22Rv1 (cell line): ENCODE measurements at regions not wholly inside any gene's neighbourhood (a gene's known extent, or its start where the extent isn't known, plus 50 kb on each side); places are given as distances from the start of the nearest gene placed in this dataset.

ENCODE experiments used
- ZFX ChIP-seq: fragments of 450-650 bp; IDR thresholded peaks from 2 replicates; pipeline ENCODE4 v1.6.1; 2017; ENCODE audit warnings: antibody characterized with exemption, borderline replicate concordance
- TF ChIP-seq, protein P1 (sequence below): fragments of 450-650 bp; IDR thresholded peaks from 2 replicates; pipeline ENCODE4 v1.5.1; 2017; ENCODE audit warnings: mild to moderate bottlenecking

DNA sequence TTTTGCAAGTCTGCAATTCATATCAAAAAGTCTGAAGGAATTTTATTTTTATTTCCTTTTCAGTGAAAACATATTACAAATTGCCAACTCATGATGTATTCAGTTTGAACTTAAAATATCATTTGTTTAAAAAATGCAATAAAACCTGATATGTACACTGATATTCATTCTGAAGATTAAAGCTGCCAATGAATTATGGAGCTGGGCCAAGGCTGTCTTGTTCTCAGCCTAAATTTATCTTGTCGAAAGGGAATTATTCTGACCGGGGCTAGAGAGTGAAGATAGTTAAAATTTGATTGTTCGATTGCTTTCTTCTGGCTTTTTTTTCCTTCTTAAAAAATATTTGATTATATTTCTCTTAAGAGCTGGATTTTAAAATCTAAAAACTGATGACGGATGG, 54.0 kb upstream of the RBFOX1 start:
- TF ChIP-seq, protein P1, sequence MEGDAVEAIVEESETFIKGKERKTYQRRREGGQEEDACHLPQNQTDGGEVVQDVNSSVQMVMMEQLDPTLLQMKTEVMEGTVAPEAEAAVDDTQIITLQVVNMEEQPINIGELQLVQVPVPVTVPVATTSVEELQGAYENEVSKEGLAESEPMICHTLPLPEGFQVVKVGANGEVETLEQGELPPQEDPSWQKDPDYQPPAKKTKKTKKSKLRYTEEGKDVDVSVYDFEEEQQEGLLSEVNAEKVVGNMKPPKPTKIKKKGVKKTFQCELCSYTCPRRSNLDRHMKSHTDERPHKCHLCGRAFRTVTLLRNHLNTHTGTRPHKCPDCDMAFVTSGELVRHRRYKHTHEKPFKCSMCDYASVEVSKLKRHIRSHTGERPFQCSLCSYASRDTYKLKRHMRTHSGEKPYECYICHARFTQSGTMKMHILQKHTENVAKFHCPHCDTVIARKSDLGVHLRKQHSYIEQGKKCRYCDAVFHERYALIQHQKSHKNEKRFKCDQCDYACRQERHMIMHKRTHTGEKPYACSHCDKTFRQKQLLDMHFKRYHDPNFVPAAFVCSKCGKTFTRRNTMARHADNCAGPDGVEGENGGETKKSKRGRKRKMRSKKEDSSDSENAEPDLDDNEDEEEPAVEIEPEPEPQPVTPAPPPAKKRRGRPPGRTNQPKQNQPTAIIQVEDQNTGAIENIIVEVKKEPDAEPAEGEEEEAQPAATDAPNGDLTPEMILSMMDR: no peak
- no peak for TF ChIP-seq ZFX
